ENCODE measurements at regions not wholly inside any gene's neighbourhood (a gene's known extent, or its start where the extent isn't known, plus 50 kb on each side); places are given as distances from the start of the nearest gene placed in this dataset.

GRCh38 chr6:25124216-25124715 lies 154.9 kb upstream of the CARMIL1 start:
- TF ChIP-seq CTCF (IDR thresholded peaks at IDR 0.05): no peak
- TF ChIP-seq POLR2A (IDR thresholded peaks at IDR 0.05): no peak
- no peak for TF ChIP-seq POLR2AphosphoS5 (IDR thresholded peaks at IDR 0.05)
- TF ChIP-seq EP300 (IDR thresholded peaks at IDR 0.05): no peak
